AG10803 (cell line): ENCODE measurements at regions not wholly inside any gene's neighbourhood (a gene's known extent, or its start where the extent isn't known, plus 50 kb on each side); places are given as distances from the start of the nearest gene placed in this dataset.

Source experiments
- DNase-seq: peaks from one replicate; pipeline ENCODE4 v3.0.0; 2010; ENCODE audit warnings: low read depth
- H3K4me3 ChIP-seq: 2 replicates; pipeline ENCODE4 v1.5.1; 2011; ENCODE audit warnings: mild to moderate bottlenecking, low read length, control low read depth
- CTCF ChIP-seq: conservative IDR thresholded peaks from 2 replicates; pipeline ENCODE4 v1.5.1; 2011; ENCODE audit warnings: mild to moderate bottlenecking, low read length, control low read depth, inconsistent platforms

GRCh38 chr6:48922837-48923236 is 540.2 kb downstream of the MMUT start:
- DNase-seq, result no peak
- no peak overlapping the region for H3K4me3 ChIP-seq
- no peak for TF ChIP-seq CTCF

GRCh38 chr6:48919555-48919954 is 543.5 kb downstream of the MMUT start:
- TF ChIP-seq CTCF, result no peak
- DNase-seq, result no peak
- H3K4me3 ChIP-seq, result no peak overlapping the region

- H3K4me3 ChIP-seq, result no peak overlapping the region
- TF ChIP-seq CTCF, result no peak
- no peak for DNase-seq
Measured at GRCh38 chr6:48917233-48917632, 545.8 kb downstream of the MMUT start.

- H3K4me3 ChIP-seq, result no peak overlapping the region
- no peak for DNase-seq
- no peak for TF ChIP-seq CTCF
Measured at GRCh38 chr6:48916607-48917006, 546.4 kb downstream of the MMUT start.

- no peak overlapping the region for H3K4me3 ChIP-seq
- DNase-seq, result no peak
- no peak for TF ChIP-seq CTCF
Measured at GRCh38 chr6:48915591-48915990, 547.5 kb downstream of the MMUT start.

GRCh38 chr6:48912503-48912902 is 550.5 kb downstream of the MMUT start:
- no peak for TF ChIP-seq CTCF
- no peak overlapping the region for H3K4me3 ChIP-seq
- no peak for DNase-seq

- TF ChIP-seq CTCF, result no peak
- no peak overlapping the region for H3K4me3 ChIP-seq
- no peak for DNase-seq
Measured at GRCh38 chr6:48904809-48905208, 558.2 kb downstream of the MMUT start.
